IMR-90 (cell line): ENCODE measurements at regions not wholly inside any gene's neighbourhood (a gene's known extent, or its start where the extent isn't known, plus 50 kb on each side); places are given as distances from the start of the nearest gene placed in this dataset.

Experiments used
- ATAC-seq: fragments of 200-7000 bp; cut with Tn5 transposase; 2 replicates; pipeline ENCODE4 v1.9.1; 2020; ENCODE audit warnings: low read depth, mild to moderate bottlenecking, moderate library complexity
- BruUV-seq: library from RNA; stranded (reverse); fragments of 400-500 nt; replicated peaks from 2 replicates; lab custom pipeline; 2021; lab: Mats Ljungman, UMichigan
- CTCF ChIA-PET: fragments of 300-600 bp; formaldehyde crosslinking; extraction: SDS; loops from one replicate; lab custom pipeline; 2021; ENCODE audit warnings: antibody characterized with exemption; lab: Yijun Ruan, JAX
- POLR2A ChIA-PET: fragments of 300-600 bp; sonication (Branson Sonifier 250); formaldehyde crosslinking; loops from one replicate; lab custom pipeline; 2022; ENCODE audit warnings: antibody characterized with exemption; ENCODE audit not compliant: unreplicated experiment; lab: Charles Lee
- DNase-seq: peaks from one replicate; pipeline ENCODE4 v3.0.0; 2013
- H2AFZ ChIP-seq: replicated peaks from 2 replicates; pipeline ENCODE3; 2013; ENCODE audit warnings: low read length, mild to moderate bottlenecking; ENCODE audit not compliant: poor library complexity
- H2AK5ac ChIP-seq: 2 replicates; pipeline ENCODE4 v1.6.1; 2013; ENCODE audit warnings: low read depth, low read length, inconsistent platforms
- H2AK9ac ChIP-seq: replicated peaks from 2 replicates; pipeline ENCODE3; 2013; ENCODE audit warnings: mild to moderate bottlenecking, low read depth, low read length, moderate library complexity; ENCODE audit not compliant: poor library complexity
- H2BK120ac ChIP-seq: 2 replicates; pipeline ENCODE4 v1.6.1; 2013; ENCODE audit warnings: low read depth, low read length, inconsistent platforms
- H2BK15ac ChIP-seq: 3 replicates; pipeline ENCODE4 v1.6.1; 2013; ENCODE audit warnings: low read depth, low read length, inconsistent platforms
- H2BK20ac ChIP-seq: 2 replicates; pipeline ENCODE4 v1.6.1; 2013; ENCODE audit warnings: low read depth, mild to moderate bottlenecking, inconsistent platforms, low read length, moderate library complexity
- H2BK5ac ChIP-seq: 2 replicates; pipeline ENCODE4 v1.6.1; 2013; ENCODE audit warnings: mild to moderate bottlenecking, low read depth, low read length, inconsistent platforms; ENCODE audit not compliant: poor library complexity, severe bottlenecking
- H3K14ac ChIP-seq: replicated peaks from 2 replicates; pipeline ENCODE4 v1.6.1; 2013; ENCODE audit warnings: low read depth, low read length, inconsistent platforms
- H3K18ac ChIP-seq: 2 replicates; pipeline ENCODE4 v1.6.1; 2013; ENCODE audit warnings: low read depth, low read length, control low read depth
- H3K23ac ChIP-seq: 2 replicates; pipeline ENCODE4 v1.6.1; 2013; ENCODE audit warnings: low read depth, low read length, inconsistent platforms
- H3K27ac ChIP-seq: 2 replicates; pipeline ENCODE4 v1.5.1; 2013; ENCODE audit warnings: mild to moderate bottlenecking, control low read depth, low read length; ENCODE audit not compliant: insufficient read depth
- H3K27me3 ChIP-seq: 2 replicates; pipeline ENCODE4 v1.6.1; 2013; ENCODE audit warnings: low read length; ENCODE audit not compliant: control insufficient read depth, insufficient read depth
- H3K36me3 ChIP-seq: 2 replicates; pipeline ENCODE4 v1.6.1; 2013; ENCODE audit warnings: low read length, mixed read lengths; ENCODE audit not compliant: control insufficient read depth, insufficient read depth
- H3K4ac ChIP-seq: 2 replicates; pipeline ENCODE4 v1.6.1; 2013; ENCODE audit warnings: low read depth, low read length, inconsistent platforms
- H3K4me1 ChIP-seq: 2 replicates; pipeline ENCODE4 v1.6.1; 2013; ENCODE audit warnings: low read length, mixed read lengths; ENCODE audit not compliant: control insufficient read depth, insufficient read depth
- H3K4me2 ChIP-seq: 2 replicates; pipeline ENCODE4 v1.6.1; 2013; ENCODE audit warnings: low read depth, mild to moderate bottlenecking, control low read depth, low read length, moderate library complexity
- H3K4me3 ChIP-seq: 2 replicates; pipeline ENCODE4 v1.5.1; 2013; ENCODE audit warnings: low read depth, mild to moderate bottlenecking, control low read depth, low read length, moderate library complexity; ENCODE audit not compliant: insufficient read depth
- H3K56ac ChIP-seq: 2 replicates; pipeline ENCODE4 v1.6.1; 2013; ENCODE audit warnings: low read length, inconsistent platforms; ENCODE audit not compliant: insufficient read depth; ENCODE audit errors: extremely low read depth
- H3K79me1 ChIP-seq, 2 experiments: 2 replicates each; pipeline ENCODE4 v1.6.1; 2013; ENCODE audit warnings: low read length in 2 of 2, inconsistent platforms in 1 of 2, low read depth in 1 of 2
- H3K9ac ChIP-seq: 2 replicates; pipeline ENCODE4 v1.6.1; 2013; ENCODE audit warnings: low read depth, low read length, control low read depth
- H3K9me1 ChIP-seq: 2 replicates; pipeline ENCODE4 v1.6.1; 2013; ENCODE audit warnings: low read length, inconsistent platforms; ENCODE audit not compliant: insufficient read depth
- H3K9me3 ChIP-seq: 2 replicates; pipeline ENCODE4 v1.6.1; 2013; ENCODE audit warnings: low read length; ENCODE audit not compliant: control insufficient read depth, insufficient read depth
- H4K20me1 ChIP-seq: 2 replicates; pipeline ENCODE4 v1.6.1; 2013; ENCODE audit warnings: low read length, inconsistent platforms; ENCODE audit not compliant: insufficient read depth
- H4K5ac ChIP-seq: 2 replicates; pipeline ENCODE4 v1.6.1; 2013; ENCODE audit warnings: mild to moderate bottlenecking, low read depth, low read length, control low read depth
- H4K8ac ChIP-seq, 2 experiments: 2 replicates each; pipeline ENCODE4 v1.6.1; 2013; ENCODE audit warnings: low read depth in 2 of 2, low read length in 2 of 2, control low read depth in 1 of 2, inconsistent platforms in 1 of 2
- H4K91ac ChIP-seq: 2 replicates; pipeline ENCODE4 v1.6.1; 2013; ENCODE audit warnings: low read depth, low read length, inconsistent platforms; ENCODE audit not compliant: insufficient read depth
- BHLHE40 ChIP-seq: fragments of 150-350 bp; IDR thresholded peaks from 2 replicates; pipeline ENCODE4 v1.6.1; 2016; ENCODE audit warnings: mild to moderate bottlenecking, low read depth, low read length
- CEBPB ChIP-seq: IDR thresholded peaks from 2 replicates; pipeline ENCODE4 v1.6.1; 2012; ENCODE audit warnings: low read depth, low read length, improper control_type of control experiment
- CHD1 ChIP-seq: IDR thresholded peaks from 2 replicates; pipeline ENCODE4 v1.6.1; 2012; ENCODE audit warnings: low read depth, low read length, improper control_type of control experiment
- CTCF ChIP-seq: conservative IDR thresholded peaks from 2 replicates; pipeline ENCODE4 v1.5.1; 2012; ENCODE audit warnings: mild to moderate bottlenecking, low read depth, low read length, improper control_type of control experiment
- ELK1 ChIP-seq: fragments of 150-350 bp; IDR thresholded peaks from 2 replicates; pipeline ENCODE4 v1.6.1; 2016; ENCODE audit warnings: low read depth, mild to moderate bottlenecking, low read length, moderate library complexity, borderline replicate concordance
- FOS ChIP-seq: fragments of 150-350 bp; IDR thresholded peaks from 2 replicates; pipeline ENCODE4 v1.6.1; 2016; ENCODE audit warnings: low read depth, low read length
- MAFK ChIP-seq: IDR thresholded peaks from 2 replicates; pipeline ENCODE4 v1.6.1; 2012; ENCODE audit warnings: low read depth, low read length, improper control_type of control experiment
- MAZ ChIP-seq: IDR thresholded peaks from 2 replicates; pipeline ENCODE4 v1.6.1; 2012; ENCODE audit warnings: low read depth, mild to moderate bottlenecking, low read length, improper control_type of control experiment, moderate library complexity, borderline replicate concordance
- MXI1 ChIP-seq: IDR thresholded peaks from 2 replicates; pipeline ENCODE4 v1.6.1; 2012; ENCODE audit warnings: low read depth, mild to moderate bottlenecking, low read length, moderate library complexity, borderline replicate concordance
- NFE2L2 ChIP-seq: fragments of 150-350 bp; IDR thresholded peaks from 2 replicates; pipeline ENCODE4 v1.6.1; 2016; ENCODE audit warnings: low read depth, mild to moderate bottlenecking, low read length
- POLR2A ChIP-seq: IDR thresholded peaks from 2 replicates; pipeline ENCODE4 v1.6.1; 2012; ENCODE audit warnings: mild to moderate bottlenecking, low read depth, low read length
- RAD21 ChIP-seq: IDR thresholded peaks from 2 replicates; pipeline ENCODE4 v1.6.1; 2012; ENCODE audit warnings: low read length, improper control_type of control experiment
- RCOR1 ChIP-seq: IDR thresholded peaks from 2 replicates; pipeline ENCODE4 v1.6.1; 2012; ENCODE audit warnings: mild to moderate bottlenecking, low read length, improper control_type of control experiment; ENCODE audit not compliant: insufficient replicate concordance
- RFX5 ChIP-seq: IDR thresholded peaks from 2 replicates; pipeline ENCODE4 v1.8.0; 2012; ENCODE audit warnings: low read depth, mild to moderate bottlenecking, low read length, moderate library complexity
- SMC3 ChIP-seq: fragments of 150-350 bp; IDR thresholded peaks from 2 replicates; pipeline ENCODE4 v1.6.1; 2016; ENCODE audit warnings: low read depth, mild to moderate bottlenecking, antibody characterized with exemption, low read length, moderate library complexity
- USF2 ChIP-seq: fragments of 150-350 bp; IDR thresholded peaks from 2 replicates; pipeline ENCODE4 v1.6.1; 2017; ENCODE audit warnings: mild to moderate bottlenecking, antibody characterized with exemption, low read length, low read depth
- dilution Hi-C: fragments of 300-500 bp; cut with HindIII; formaldehyde crosslinking; loops from one replicate; pipeline ENCODE4 v1.14.3; 2018; ENCODE audit warnings: low sequenced_read_pairs; ENCODE audit not compliant: unreplicated experiment
- in situ Hi-C: fragments of 300-500 bp; cut with MboI; formaldehyde crosslinking; loops from 3 replicates; pipeline ENCODE4 v1.14.3; 2019; ENCODE audit warnings: low sequenced_read_pairs, inconsistent platforms, mixed read lengths
- intact Hi-C: fragments of 100-400 bp; cut with micrococcal nuclease; formaldehyde crosslinking; loops from 2 replicates; pipeline ENCODE4 v1.10.0; 2022

GRCh38 chr15:81856634-81857026 is 189.2 kb downstream of the MEX3B start:
- no peak for ATAC-seq
- CTCF ChIA-PET, result no interaction called here
- intact Hi-C loops, result no loop called here

More at GRCh38 chr15:81856634-81857026, 189.2 kb downstream of the MEX3B start:
- H3K23ac ChIP-seq, result no peak overlapping the region
- no peak overlapping the region for H4K91ac ChIP-seq
- dilution Hi-C loops, result no loop called here
- no peaks in the 10 kb centered on the region for H3K9me1 ChIP-seq
- no peak overlapping the region for H2BK15ac ChIP-seq
- in situ Hi-C loops, result no loop called here
- DNase-seq, result no peak
- no peak overlapping the region for H3K4me2 ChIP-seq
- no TSS peak for BruUV-seq
- H3K27ac ChIP-seq, result no peak overlapping the region
- H4K8ac ChIP-seq, result no peak overlapping the region
- no peak overlapping the region for H2BK5ac ChIP-seq
- H3K27me3 ChIP-seq, result peaks cover 2% of the 10 kb centered on the region; the same call in 1 of the 2 replicates
- no peaks in the 10 kb centered on the region for H3K9me3 ChIP-seq
- no peak overlapping the region for H3K18ac ChIP-seq
- H3K79me1 ChIP-seq, result no peaks in the 10 kb centered on the region
- H3K4me3 ChIP-seq, result no peak overlapping the region
- no peak overlapping the region for H2AK5ac ChIP-seq
- no peak overlapping the region for H3K9ac ChIP-seq
- TF ChIP-seq USF2, result no peak
- no peak for TF ChIP-seq FOS
- TF ChIP-seq CEBPB, result no peak
- TF ChIP-seq MXI1, result no peak
- no peak for TF ChIP-seq CTCF
- no peak for TF ChIP-seq ELK1
- no peak for TF ChIP-seq CHD1
- TF ChIP-seq NFE2L2, result no peak
- TF ChIP-seq MAFK, result no peak
- TF ChIP-seq RAD21, result no peak
- no peak for TF ChIP-seq MAZ
- TF ChIP-seq SMC3, result no peak
- no peak for TF ChIP-seq RCOR1
- TF ChIP-seq BHLHE40, result no peak
- no peak for TF ChIP-seq RFX5
- TF ChIP-seq POLR2A, result no peak
- H2AFZ ChIP-seq, result no peak overlapping the region
- H3K4ac ChIP-seq, result no peak overlapping the region
- POLR2A ChIA-PET, result no interaction called here
- no peaks in the 10 kb centered on the region for H4K20me1 ChIP-seq
- H2AK9ac ChIP-seq, result no peak overlapping the region
- no peak overlapping the region for H4K5ac ChIP-seq
- H3K4me1 ChIP-seq, result no peaks in the 10 kb centered on the region
- no peak overlapping the region for H3K14ac ChIP-seq
- no peak overlapping the region for H2BK20ac ChIP-seq
- H3K36me3 ChIP-seq, result no peaks in the 10 kb centered on the region
- no peak overlapping the region for H2BK120ac ChIP-seq
- no peak overlapping the region for H3K56ac ChIP-seq
